Astrocyte (in vitro differentiated cells and primary cell): ENCODE measurements at regions not wholly inside any gene's neighbourhood (a gene's known extent, or its start where the extent isn't known, plus 50 kb on each side); places are given as distances from the start of the nearest gene placed in this dataset.

Experiments used
- DNase-seq: peaks from one replicate; pipeline ENCODE4 v3.0.0-alpha.2; 2010; ENCODE audit warnings: low read depth
- FAIRE-seq: peaks from 2 replicates; lab custom pipeline; 2011; peaks lifted over from hg19 to GRCh38; lab: Jason Lieb, UNC
- H2AFZ ChIP-seq: 2 replicates; pipeline ENCODE4 v1.6.0; 2012; ENCODE audit warnings: low read depth, low read length, inconsistent platforms
- H3K27ac ChIP-seq: 2 replicates; pipeline ENCODE4 v1.5.1; 2011; ENCODE audit warnings: low read depth, low read length, inconsistent platforms
- H3K27me3 ChIP-seq: 2 replicates; pipeline ENCODE4 v1.6.0; 2011; ENCODE audit warnings: low read length, inconsistent platforms; ENCODE audit not compliant: insufficient read depth
- H3K36me3 ChIP-seq: 2 replicates; pipeline ENCODE4 v1.5.1; 2011; ENCODE audit warnings: low read length, inconsistent platforms; ENCODE audit not compliant: insufficient read depth
- H3K4me1 ChIP-seq: 2 replicates; pipeline ENCODE4 v1.5.1; 2011; ENCODE audit warnings: low read length, inconsistent platforms; ENCODE audit not compliant: insufficient read depth
- H3K4me2 ChIP-seq: 2 replicates; pipeline ENCODE4 v1.6.0; 2012; ENCODE audit warnings: low read length, inconsistent platforms
- H3K4me3 ChIP-seq: 2 replicates; pipeline ENCODE4 v1.5.1; 2011; ENCODE audit warnings: low read depth, mild to moderate bottlenecking, low read length, inconsistent platforms; ENCODE audit not compliant: insufficient read depth
- H3K79me2 ChIP-seq: 2 replicates; pipeline ENCODE4 v1.6.0; 2012; ENCODE audit warnings: mild to moderate bottlenecking, low read length, inconsistent platforms; ENCODE audit not compliant: insufficient read depth
- H3K9ac ChIP-seq: 2 replicates; pipeline ENCODE4 v1.6.0; 2012; ENCODE audit warnings: mild to moderate bottlenecking, low read length, inconsistent platforms
- H3K9me3 ChIP-seq: 2 replicates; pipeline ENCODE4 v1.5.1; 2012; ENCODE audit warnings: low read depth, mild to moderate bottlenecking, low read length, inconsistent platforms; ENCODE audit not compliant: insufficient read depth
- H4K20me1 ChIP-seq: 2 replicates; pipeline ENCODE4 v1.6.0; 2012; ENCODE audit warnings: low read length, inconsistent platforms; ENCODE audit not compliant: insufficient read depth
- H3K27ac Mint-ChIP-seq: one replicate; pipeline ENCODE4 v1.8.0; 2021; ENCODE audit warnings: mild to moderate bottlenecking, mixed read lengths; ENCODE audit not compliant: unreplicated experiment
- H3K27me3 Mint-ChIP-seq: one replicate; pipeline ENCODE4 v1.8.0; 2021; ENCODE audit warnings: low read depth, mixed read lengths; ENCODE audit not compliant: unreplicated experiment
- H3K36me3 Mint-ChIP-seq: one replicate; pipeline ENCODE4 v1.8.0; 2021; ENCODE audit warnings: low read depth, mixed read lengths; ENCODE audit not compliant: unreplicated experiment
- H3K4me1 Mint-ChIP-seq: one replicate; pipeline ENCODE4 v1.8.0; 2021; ENCODE audit warnings: low read depth, mixed read lengths; ENCODE audit not compliant: unreplicated experiment
- H3K4me3 Mint-ChIP-seq: one replicate; pipeline ENCODE4 v1.8.0; 2021; ENCODE audit warnings: mild to moderate bottlenecking, moderate library complexity, mixed read lengths; ENCODE audit not compliant: unreplicated experiment
- H3K9me3 Mint-ChIP-seq: one replicate; pipeline ENCODE4 v1.8.0; 2021; ENCODE audit warnings: mild to moderate bottlenecking, mixed read lengths; ENCODE audit not compliant: unreplicated experiment
- EZH2 ChIP-seq: IDR thresholded peaks from 2 replicates; pipeline ENCODE4 v1.6.1; 2012; ENCODE audit warnings: mild to moderate bottlenecking, low read length, inconsistent platforms; ENCODE audit not compliant: insufficient read depth
- TF ChIP-seq, protein P1 (sequence below): IDR thresholded peaks from 2 replicates; pipeline ENCODE4 v1.5.1; 2011; ENCODE audit warnings: low read depth, mild to moderate bottlenecking, inconsistent platforms, low read length, moderate library complexity; ENCODE audit not compliant: insufficient read depth

DNA sequence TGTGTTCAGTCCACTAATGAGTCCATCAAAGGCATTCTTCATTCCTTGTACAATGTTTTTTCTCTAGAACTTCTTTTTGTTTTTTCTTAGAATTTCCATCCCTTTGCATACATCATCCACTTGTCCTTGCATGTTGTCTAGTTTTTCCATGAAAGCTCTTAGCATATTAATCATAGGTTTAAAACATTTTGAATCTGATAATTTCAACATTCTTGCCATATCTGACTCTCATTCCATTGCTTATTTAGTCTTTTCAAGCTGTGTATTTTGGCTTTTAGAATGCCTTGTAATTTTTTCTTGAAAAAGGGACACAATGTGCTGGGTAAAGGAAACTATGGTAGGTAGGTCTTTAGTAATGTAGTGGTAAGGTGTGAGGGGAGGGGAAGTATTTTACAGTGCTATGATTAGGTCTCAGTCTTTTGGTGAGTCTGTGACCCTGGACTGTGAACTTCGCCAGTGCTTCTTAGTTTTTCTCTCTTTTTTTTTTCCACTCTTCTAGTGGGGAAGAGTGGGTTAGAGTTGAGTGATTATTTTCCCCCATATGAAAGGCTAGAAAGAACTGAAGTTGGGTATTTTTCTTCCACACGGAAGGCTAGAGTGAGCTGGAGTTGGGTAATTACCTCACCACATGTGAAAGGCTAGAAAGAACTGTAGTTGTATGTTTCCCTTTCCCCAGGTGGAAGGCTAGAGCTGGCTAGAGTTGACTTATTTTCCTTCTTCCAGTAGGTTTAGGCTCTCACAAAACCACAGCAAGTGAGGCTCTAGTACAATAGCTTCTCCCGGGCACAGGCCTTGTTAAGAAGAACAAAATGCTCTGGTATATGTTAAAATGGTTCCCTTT lies 172.1 kb downstream of the SNX18 start:
- no peaks in the 10 kb centered on the region for H3K9me3 ChIP-seq
- H3K27ac ChIP-seq = peak overlapping the region; percentile 2
- no peak overlapping the region for H3K4me2 ChIP-seq
- no peaks in the 10 kb centered on the region for H3K36me3 ChIP-seq
- Mint-ChIP-seq H3K27me3 (peaks cover 2% of the 10 kb centered on the region), H3K4me1 (peaks cover 11% of the 10 kb centered on the region), H3K9me3 (peaks cover 1% of the 10 kb centered on the region), H3K4me3 (no peak overlapping the region), H3K27ac (no peak overlapping the region), H3K36me3 (no peaks in the 10 kb centered on the region)
- H4K20me1 ChIP-seq = no peaks in the 10 kb centered on the region
- no peak overlapping the region for H3K4me3 ChIP-seq
- TF ChIP-seq, protein P1, sequence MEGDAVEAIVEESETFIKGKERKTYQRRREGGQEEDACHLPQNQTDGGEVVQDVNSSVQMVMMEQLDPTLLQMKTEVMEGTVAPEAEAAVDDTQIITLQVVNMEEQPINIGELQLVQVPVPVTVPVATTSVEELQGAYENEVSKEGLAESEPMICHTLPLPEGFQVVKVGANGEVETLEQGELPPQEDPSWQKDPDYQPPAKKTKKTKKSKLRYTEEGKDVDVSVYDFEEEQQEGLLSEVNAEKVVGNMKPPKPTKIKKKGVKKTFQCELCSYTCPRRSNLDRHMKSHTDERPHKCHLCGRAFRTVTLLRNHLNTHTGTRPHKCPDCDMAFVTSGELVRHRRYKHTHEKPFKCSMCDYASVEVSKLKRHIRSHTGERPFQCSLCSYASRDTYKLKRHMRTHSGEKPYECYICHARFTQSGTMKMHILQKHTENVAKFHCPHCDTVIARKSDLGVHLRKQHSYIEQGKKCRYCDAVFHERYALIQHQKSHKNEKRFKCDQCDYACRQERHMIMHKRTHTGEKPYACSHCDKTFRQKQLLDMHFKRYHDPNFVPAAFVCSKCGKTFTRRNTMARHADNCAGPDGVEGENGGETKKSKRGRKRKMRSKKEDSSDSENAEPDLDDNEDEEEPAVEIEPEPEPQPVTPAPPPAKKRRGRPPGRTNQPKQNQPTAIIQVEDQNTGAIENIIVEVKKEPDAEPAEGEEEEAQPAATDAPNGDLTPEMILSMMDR = no peak
- no peak for TF ChIP-seq EZH2
- no peak overlapping the region for H3K9ac ChIP-seq
- peak; percentile 58 for DNase-seq
- H3K4me1 ChIP-seq = no peaks in the 10 kb centered on the region
- no peak overlapping the region for H2AFZ ChIP-seq
- H3K27me3 ChIP-seq = no peaks in the 10 kb centered on the region
- no peaks in the 10 kb centered on the region for H3K79me2 ChIP-seq
- FAIRE-seq = no peak

DNA sequence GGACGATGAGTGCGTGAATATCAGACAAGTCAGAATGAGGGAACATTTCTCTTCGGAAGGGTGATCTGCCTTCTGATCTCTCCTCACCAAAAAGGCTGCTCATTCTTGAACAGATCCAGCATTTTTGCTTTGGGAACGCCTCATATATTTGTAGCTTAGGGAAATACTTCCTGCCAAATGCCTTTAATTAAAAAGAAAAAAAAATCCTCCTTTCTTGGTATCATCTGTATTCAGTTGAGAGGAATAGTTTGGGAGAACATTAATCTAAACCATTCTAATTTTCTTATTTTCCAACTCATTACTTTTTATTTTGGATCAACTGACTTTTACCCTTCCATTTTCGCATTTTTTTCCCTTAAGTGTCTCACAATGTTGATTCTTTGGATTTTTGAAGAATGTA lies 163.4 kb downstream of the SNX18 start:
- no peaks in the 10 kb centered on the region for H3K36me3 ChIP-seq
- TF ChIP-seq EZH2 = no peak
- TF ChIP-seq, protein P1 = no peak
- H3K27ac Mint-ChIP-seq = no peak overlapping the region

DNA sequence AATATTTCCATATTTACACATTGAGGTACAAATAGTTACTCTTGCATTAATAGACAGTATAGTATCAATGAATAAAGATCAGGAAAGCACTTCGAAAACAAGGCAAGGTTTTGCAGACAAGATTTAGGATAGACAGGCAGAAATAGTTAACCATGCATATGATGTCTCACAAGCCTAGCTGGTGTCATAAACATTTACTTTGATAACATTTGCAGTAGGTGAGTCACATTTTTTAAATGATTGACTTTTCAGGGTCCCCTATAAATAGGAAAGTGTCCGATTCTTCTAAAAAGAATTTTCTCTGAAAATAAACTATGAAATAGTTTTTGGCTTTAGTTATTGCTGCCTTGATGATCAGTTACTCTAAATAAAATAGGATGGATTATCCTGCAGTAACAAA lies 162.1 kb downstream of the SNX18 start:
- H3K27ac Mint-ChIP-seq = no peak overlapping the region
- H3K4me3 Mint-ChIP-seq = no peak overlapping the region
- no peak for DNase-seq
- Histone ChIP-seq H3K9me3 (no peaks in the 10 kb centered on the region), H3K27me3 (no peaks in the 10 kb centered on the region), H3K4me2 (no peak overlapping the region), H4K20me1 (no peaks in the 10 kb centered on the region), H3K9ac (no peak overlapping the region), H3K27ac (no peak overlapping the region), H2AFZ (no peak overlapping the region), H3K79me2 (no peaks in the 10 kb centered on the region), H3K4me3 (no peak overlapping the region), H3K4me1 (no peaks in the 10 kb centered on the region), H3K36me3 (no peaks in the 10 kb centered on the region)
- no peaks in the 10 kb centered on the region for H3K9me3 Mint-ChIP-seq
- FAIRE-seq = no peak
- H3K4me1 Mint-ChIP-seq = no peaks in the 10 kb centered on the region
- peaks cover 8% of the 10 kb centered on the region for H3K27me3 Mint-ChIP-seq
- peaks cover 2% of the 10 kb centered on the region for H3K36me3 Mint-ChIP-seq
- no peak for TF ChIP-seq EZH2
- TF ChIP-seq, protein P1 = no peak

More for the DNA sequence above, 163.4 kb downstream of the SNX18 start:
- Histone ChIP-seq H3K4me2 (no peak overlapping the region), H3K27ac (no peak overlapping the region), H3K9ac (no peak overlapping the region), H3K4me3 (no peak overlapping the region), H3K79me2 (no peaks in the 10 kb centered on the region), H3K27me3 (no peaks in the 10 kb centered on the region), H2AFZ (no peak overlapping the region), H3K9me3 (no peaks in the 10 kb centered on the region), H4K20me1 (no peaks in the 10 kb centered on the region), H3K4me1 (no peaks in the 10 kb centered on the region)
- H3K4me3 Mint-ChIP-seq = no peak overlapping the region
- peaks cover 8% of the 10 kb centered on the region for H3K27me3 Mint-ChIP-seq
- no peaks in the 10 kb centered on the region for H3K4me1 Mint-ChIP-seq
- no peak for DNase-seq
- peaks cover 2% of the 10 kb centered on the region for H3K36me3 Mint-ChIP-seq
- peaks cover 1% of the 10 kb centered on the region for H3K9me3 Mint-ChIP-seq
- FAIRE-seq = no peak
